ENCODE measurements at regions not wholly inside any gene's neighbourhood (a gene's known extent, or its start where the extent isn't known, plus 50 kb on each side); places are given as distances from the start of the nearest gene placed in this dataset.
"Not testable (repeated sequence)": the region's sequence is repeated elsewhere in the genome, so short reads cannot be mapped to it uniquely, and the experiment has no call there.

DNA sequence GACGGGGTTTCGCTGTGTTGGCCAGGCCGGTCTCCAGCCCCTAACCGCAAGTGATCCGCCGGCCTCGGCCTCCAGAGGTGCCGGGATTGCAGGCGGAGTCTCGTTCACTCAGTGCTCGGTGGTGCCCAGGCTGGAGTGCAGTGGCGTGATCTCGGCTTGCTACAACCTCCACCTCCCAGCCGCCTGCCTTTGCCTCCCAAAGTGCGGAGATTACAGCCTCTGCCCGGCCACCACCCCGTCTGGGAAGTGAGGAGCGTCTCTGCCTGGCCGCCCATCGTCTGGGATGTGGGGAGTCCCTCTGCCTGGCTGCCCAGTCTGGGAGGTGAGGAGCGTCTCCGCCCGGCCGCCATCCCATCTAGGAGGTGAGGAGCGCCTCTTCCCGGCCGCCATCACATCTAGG, 68.3 kb upstream of the ALDH1B1 start:
- H3K27me3 ChIP-seq; DNase-seq; H3K27ac ChIP-seq; H3K4me1 ChIP-seq; H3K36me3 ChIP-seq; H3K4me3 ChIP-seq; H3K9me3 ChIP-seq (replicated peaks): not testable (repeated sequence)

DNA sequence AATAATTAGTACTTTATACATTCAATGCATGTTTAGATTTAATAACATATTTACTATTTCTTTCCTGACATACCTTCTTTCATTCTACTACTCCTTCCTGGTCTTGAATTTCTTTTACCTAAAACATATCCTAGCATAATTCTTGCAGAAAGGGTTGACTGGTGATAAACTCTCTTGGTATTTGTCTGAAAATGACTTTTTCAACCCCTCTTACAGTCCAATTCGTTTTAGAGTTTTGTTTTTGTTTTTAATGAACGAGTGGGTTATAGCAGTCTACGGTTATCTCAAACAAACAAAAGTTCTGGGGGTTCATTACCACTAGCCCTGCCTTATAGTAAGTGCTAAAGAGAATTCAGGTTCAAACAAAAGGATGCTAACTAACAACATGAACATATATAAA, 69.6 kb upstream of the ALDH1B1 start:
- Histone ChIP-seq H3K9me3 (replicated peaks) (no peaks in the 10 kb centered on the region), H3K4me3 (no peak overlapping the region), H3K36me3 (no peaks in the 10 kb centered on the region), H3K27ac (no peak overlapping the region), H3K4me1 (no peaks in the 10 kb centered on the region), H3K27me3 (no peaks in the 10 kb centered on the region; the same call in 1 of the 2 replicates)
- DNase-seq = no peak

DNA sequence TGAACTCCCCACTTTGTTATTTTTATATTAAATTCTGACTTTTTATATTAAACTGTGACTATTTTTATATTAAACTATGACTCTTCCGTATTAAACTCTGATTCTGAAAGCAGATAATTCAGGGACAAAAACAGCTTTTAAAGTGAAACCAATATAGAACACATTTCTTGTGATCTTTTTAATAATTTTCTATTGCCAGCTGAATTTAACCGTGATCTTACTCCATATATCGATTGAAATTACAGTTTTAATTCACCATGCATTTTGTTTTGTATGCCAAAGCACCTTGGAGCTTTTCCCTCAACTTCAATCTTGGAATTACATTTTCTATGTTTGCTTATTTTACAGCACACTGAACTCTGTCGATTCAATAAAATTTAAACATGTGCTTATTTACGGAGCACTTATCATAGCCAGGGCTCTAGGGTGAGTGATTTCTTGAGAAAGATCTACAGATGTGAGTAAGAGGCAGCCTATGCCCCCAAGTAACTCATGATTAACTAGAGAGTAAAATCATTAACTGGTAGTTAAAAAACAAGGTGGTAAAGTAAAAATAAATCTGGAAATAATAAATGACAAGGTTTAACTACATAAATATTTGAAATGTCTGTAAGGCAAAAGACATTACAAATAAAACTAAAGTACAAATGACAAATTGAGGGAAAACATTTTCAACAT, 72.9 kb upstream of the ALDH1B1 start:
- H3K4me3 ChIP-seq = peak overlapping the region; percentile 40; the same call in 1 of the 2 replicates
- H3K9me3 ChIP-seq (replicated peaks) = no peaks in the 10 kb centered on the region
- H3K36me3 ChIP-seq = no peaks in the 10 kb centered on the region
- no peak overlapping the region for H3K27ac ChIP-seq
- H3K4me1 ChIP-seq = no peaks in the 10 kb centered on the region
- H3K27me3 ChIP-seq = no peaks in the 10 kb centered on the region; the same call in 1 of the 2 replicates
- no peak for DNase-seq

DNA sequence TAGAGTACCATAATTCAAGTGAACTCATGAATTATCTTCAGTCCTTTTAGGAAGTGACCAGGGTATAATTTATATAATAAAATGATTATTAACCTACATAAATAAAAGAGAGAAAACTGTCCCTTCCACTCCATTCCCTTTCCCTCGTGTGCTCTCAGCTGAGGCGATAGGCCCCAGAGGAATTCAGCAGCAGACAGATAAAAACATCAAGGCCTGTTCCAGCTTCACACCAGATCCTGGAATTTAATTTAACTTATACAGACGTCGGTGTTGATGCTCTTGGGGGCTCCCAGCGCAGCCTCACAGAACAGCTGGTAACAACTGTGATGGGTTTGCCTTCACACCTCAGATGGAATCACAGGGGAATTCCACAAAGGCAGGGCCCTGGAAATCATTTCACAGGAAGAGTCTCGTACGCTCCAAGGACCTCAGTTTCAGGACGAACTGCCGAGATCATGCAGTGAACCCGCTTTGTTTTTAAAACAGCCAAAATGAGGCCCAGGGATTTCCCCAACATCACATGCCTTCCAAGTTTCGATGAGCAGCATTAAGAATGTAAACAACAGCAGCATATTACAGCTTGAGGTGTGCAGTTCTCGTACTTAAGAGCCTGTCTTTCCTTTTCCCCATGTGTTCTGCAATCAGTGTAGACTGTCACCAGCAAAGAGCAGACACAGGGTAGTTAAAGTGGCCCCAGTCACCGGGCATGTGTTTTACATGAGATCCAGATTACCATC, 73.6 kb upstream of the ALDH1B1 start:
- DNase-seq = peak; percentile 47 to 68
- peak overlapping the region; percentile 40 for H3K4me3 ChIP-seq

DNA sequence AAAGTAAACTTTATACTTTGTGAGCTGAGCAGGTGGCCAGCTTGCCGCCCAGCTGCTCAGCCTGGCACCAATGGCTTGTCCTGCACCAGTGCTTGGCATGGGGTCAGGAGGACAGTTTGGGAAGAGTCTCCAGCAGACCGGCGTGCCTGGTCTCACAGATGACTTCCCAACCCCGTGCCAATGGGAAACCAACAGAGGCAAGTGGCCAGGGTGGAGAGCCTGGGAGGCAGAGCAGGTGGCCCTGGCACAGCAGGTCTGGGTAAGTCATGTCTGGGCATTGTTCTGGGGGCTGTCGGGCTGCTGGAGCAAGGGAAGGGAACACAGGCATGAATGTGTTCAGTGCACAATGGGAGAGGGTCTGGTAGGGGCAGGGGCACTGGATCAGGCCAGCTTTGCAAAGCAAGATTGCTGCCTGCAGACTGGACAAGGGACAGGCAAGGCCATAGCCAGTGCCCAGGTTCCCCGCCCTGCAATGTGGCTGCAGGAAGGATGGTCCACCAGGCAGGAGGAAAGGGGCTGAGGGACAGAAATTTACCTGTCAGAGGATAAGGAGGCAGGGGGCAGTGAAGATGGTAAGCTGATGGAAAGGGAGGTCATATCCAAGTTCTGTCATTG, 76.2 kb upstream of the ALDH1B1 start:
- no peak overlapping the region for H3K27ac ChIP-seq
- H3K36me3 ChIP-seq = no peaks in the 10 kb centered on the region
- no peaks in the 10 kb centered on the region for H3K4me1 ChIP-seq
- no peaks in the 10 kb centered on the region for H3K27me3 ChIP-seq
- DNase-seq = no peak
- H3K9me3 ChIP-seq (replicated peaks) = no peaks in the 10 kb centered on the region
- no peak overlapping the region for H3K4me3 ChIP-seq

More for the DNA sequence above, 73.6 kb upstream of the ALDH1B1 start:
- no peaks in the 10 kb centered on the region for H3K4me1 ChIP-seq
- no peaks in the 10 kb centered on the region; the same call in 1 of the 2 replicates for H3K27me3 ChIP-seq
- H3K36me3 ChIP-seq = no peaks in the 10 kb centered on the region
- H3K9me3 ChIP-seq (replicated peaks) = no peaks in the 10 kb centered on the region
- H3K27ac ChIP-seq = no peak overlapping the region; the same call in 1 of the 2 replicates

DNA sequence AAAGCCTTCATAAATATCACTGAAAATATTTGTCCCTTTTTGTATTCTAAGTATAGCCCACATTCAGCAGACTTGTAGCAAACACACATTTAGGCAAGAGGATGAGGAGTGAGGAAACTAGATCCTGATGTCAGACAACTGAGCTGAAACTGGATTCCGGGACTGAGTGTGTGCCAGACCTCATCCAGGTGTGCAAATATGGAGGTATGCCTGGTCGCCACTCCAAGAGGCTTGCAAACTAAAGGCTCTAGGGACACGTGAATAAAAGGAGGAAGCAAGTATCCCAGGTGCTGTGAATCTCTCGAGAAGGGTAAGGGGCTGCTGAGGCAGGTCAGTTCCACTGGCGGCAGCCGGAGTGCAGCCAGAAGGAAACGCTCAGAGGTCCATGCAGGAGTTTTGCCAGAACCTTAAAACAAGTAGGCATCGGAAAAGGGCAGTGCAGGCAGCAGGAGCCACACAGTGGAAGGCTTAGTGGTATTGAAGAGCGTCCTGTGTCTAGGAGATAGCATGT, 77.4 kb upstream of the ALDH1B1 start:
- Histone ChIP-seq H3K27me3 (no peaks in the 10 kb centered on the region), H3K9me3 (replicated peaks) (no peaks in the 10 kb centered on the region), H3K36me3 (no peaks in the 10 kb centered on the region), H3K4me3 (no peak overlapping the region), H3K27ac (no peak overlapping the region), H3K4me1 (no peaks in the 10 kb centered on the region; the same call in 1 of the 2 replicates)
- no peak for DNase-seq

DNA sequence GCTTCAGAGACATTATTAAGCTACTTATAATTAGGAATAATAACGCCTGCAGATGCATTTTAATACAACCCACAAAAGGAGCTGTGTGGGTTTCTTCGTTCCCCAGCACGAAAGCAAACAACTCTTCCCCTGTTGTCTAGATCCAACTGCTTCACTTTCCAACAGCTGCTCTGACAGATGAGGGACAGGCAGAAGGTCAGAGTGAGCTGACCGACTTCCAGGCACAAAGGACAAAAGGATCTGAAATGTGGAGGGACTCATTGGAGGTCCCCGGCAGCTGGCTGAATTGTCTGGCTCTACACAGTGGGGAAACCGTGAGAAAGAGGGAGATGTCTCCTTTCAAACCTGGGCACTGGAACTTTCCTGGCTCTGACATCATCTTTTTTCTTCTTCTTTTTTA, 79.1 kb upstream of the ALDH1B1 start:
- no peaks in the 10 kb centered on the region for H3K27me3 ChIP-seq
- peaks cover 7% of the 10 kb centered on the region for H3K4me1 ChIP-seq
- DNase-seq = peak; percentile 54 to 73
- H3K4me3 ChIP-seq = no peak overlapping the region
- no peaks in the 10 kb centered on the region for H3K36me3 ChIP-seq
- H3K27ac ChIP-seq = 0 out of 2 replicates have a peak overlapping the region, but pooled peaks have one; percentile 31
- no peaks in the 10 kb centered on the region for H3K9me3 ChIP-seq (replicated peaks)

DNA sequence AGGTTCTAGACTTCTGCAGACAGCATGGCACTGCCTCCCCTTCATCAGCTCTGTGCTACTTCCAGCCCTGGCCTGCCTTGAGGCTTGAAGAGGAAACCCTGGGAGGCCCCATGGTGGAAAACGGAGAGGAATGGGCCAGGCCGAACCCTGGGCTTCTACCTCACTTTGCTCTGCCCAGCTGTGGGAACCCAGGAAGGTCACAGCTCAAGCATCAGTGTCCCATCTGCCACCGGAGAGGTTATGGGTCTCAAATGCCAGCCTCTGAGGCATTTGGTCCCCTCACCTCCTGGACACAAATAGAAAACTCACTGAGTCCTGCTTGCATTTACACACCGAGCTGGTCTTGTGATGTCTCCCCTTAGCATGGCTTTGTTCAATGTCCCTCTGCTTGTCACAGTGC, 80.1 kb upstream of the ALDH1B1 start:
- Histone ChIP-seq H3K36me3 (no peaks in the 10 kb centered on the region), H3K4me3 (no peak overlapping the region), H3K9me3 (replicated peaks) (no peaks in the 10 kb centered on the region), H3K27ac (no peak overlapping the region), H3K27me3 (no peaks in the 10 kb centered on the region), H3K4me1 (peaks cover 7% of the 10 kb centered on the region)
- DNase-seq = no peak

DNA sequence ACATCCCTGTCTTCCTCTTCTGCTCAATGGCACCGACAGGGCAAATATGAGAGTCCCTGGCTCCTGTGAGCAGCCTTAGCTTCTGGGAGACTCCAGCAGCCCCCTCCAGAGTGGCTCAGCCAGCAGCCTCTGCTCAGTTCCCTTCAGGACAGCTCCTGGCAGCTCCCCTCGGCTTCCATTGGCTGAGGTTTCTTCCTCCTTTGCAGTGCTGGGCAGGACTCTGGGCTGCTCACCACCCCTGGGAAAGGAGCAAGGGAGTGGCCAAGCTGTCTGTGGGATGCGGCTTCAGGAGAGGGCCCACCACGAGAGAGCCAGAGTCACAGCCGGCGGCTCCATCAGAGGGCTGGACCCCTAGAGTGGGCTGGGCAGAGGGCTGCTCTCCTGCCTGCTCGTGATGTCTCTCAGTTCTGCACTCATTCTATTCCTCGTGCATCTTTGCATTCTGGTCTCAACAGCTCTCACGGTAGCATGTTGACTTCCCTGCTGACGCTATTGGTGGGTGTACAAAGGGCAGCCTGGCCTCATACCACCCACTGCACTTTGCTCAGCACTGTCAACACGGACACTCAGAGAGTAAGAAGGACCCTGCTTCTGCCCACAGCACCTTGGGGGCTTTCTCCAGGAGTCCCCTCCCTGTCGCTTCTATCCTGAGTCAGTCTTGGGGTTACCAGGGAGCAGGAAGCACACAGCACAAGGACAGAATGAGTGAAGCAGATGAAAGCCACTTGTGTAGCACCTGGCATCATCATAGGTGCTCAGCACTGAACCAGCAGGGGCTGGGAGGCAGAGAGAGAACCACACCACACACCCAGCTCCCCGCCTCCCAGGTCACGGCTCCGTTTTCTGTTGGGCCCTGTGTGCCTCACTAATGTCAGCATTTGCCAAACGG, 80.9 kb upstream of the ALDH1B1 start:
- Histone ChIP-seq H3K9me3 (replicated peaks) (no peaks in the 10 kb centered on the region), H3K27ac (no peak overlapping the region), H3K4me3 (no peak overlapping the region), H3K36me3 (no peaks in the 10 kb centered on the region), H3K27me3 (no peaks in the 10 kb centered on the region), H3K4me1 (peaks cover 7% of the 10 kb centered on the region)
- DNase-seq = peak in 1 of 2 experiments; percentile 45

DNA sequence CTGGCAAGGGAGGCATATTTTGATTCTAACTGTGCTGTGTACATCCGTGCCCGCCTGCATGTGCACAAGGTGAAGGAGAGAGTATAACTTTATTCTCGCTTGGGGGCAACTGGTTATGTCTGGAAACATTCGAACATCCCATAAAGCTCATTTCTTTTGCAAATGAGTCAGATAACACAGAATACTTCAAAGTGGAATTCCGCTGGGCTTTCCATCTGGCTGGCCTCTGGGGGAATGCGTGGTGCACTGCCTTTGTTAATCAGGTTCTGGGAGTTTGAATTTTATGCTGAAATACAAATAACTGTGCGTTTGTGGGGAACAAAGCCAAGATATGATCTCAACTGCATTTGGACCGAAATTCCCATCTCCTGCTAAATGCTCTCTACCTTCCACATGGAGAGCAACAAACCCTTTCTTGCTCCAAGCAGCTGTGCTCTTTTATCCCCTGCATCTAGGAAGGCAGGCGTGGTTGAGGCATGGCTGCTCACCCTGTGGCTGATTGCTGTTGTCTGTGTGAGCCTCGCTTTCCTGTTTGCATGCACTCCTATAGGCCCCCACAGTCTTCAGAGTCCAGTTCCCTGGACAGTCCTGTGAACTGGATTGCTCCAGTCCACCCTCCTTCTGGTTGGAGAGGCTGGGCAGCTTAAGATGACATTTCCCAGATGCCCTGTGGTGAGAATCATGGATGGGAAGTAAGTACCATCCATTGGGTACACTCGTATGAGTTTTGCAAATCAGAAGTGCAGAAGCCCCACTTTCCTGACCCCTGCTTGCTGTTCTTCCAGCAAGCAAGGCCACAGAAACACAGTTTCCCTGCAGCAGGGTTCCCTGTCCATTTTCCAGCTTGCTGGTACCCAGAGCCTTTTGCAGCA, 82.9 kb upstream of the ALDH1B1 start:
- no peaks in the 10 kb centered on the region for H3K27me3 ChIP-seq
- H3K4me1 ChIP-seq = peaks cover 7% of the 10 kb centered on the region
- no peak overlapping the region for H3K4me3 ChIP-seq
- no peak overlapping the region for H3K27ac ChIP-seq
- DNase-seq = no peak
- no peaks in the 10 kb centered on the region for H3K9me3 ChIP-seq (replicated peaks)
- no peaks in the 10 kb centered on the region for H3K36me3 ChIP-seq

DNA sequence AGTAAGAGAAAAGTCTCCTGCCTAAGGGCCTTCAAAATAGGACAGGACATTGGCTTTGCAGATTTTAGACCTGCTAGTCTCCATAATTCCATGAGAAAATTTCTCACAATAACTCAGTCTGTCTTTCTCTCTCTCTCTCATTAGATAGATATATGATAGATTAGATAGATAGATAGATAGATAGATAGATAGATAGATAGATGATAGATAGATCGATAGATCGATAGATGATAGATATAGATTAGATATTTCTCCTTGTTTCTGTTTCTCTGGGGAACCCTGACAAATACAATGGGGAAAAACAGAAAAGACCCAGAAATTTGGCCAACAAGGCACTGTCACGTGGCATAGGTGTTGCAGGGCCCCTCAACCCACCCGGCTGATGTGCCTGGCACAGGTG, 84.4 kb upstream of the ALDH1B1 start:
- no peak overlapping the region for H3K27ac ChIP-seq
- H3K36me3 ChIP-seq = no peaks in the 10 kb centered on the region
- DNase-seq = no peak
- H3K4me1 ChIP-seq = peaks cover 7% of the 10 kb centered on the region
- no peaks in the 10 kb centered on the region for H3K27me3 ChIP-seq
- H3K4me3 ChIP-seq = no peak overlapping the region
- H3K9me3 ChIP-seq (replicated peaks) = no peaks in the 10 kb centered on the region

DNA sequence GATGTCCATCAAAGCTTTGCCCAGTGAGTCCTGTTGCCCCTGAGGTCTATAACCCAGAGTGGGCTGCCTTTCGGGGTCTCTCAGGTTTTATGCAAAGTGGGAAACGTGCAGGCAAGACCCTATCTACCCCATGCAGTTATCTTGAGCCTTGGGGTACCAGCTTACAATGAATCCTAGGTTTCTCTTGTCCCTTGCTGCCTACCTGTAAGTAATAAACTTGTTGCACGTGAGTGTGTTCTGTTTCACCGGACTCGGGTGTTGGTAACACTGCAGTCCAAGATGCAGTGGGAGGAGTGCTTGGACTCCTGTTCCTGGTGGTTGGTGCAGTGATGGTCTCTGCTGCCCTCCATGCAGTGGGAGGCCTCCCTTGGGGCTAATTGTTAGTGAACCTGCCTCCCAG, 85.6 kb upstream of the ALDH1B1 start:
- Histone ChIP-seq H3K36me3 (no peaks in the 10 kb centered on the region), H3K4me1 (peaks cover 7% of the 10 kb centered on the region), H3K4me3 (no peak overlapping the region), H3K27ac (no peak overlapping the region), H3K27me3 (no peaks in the 10 kb centered on the region), H3K9me3 (replicated peaks) (no peaks in the 10 kb centered on the region)
- DNase-seq = no peak

DNA sequence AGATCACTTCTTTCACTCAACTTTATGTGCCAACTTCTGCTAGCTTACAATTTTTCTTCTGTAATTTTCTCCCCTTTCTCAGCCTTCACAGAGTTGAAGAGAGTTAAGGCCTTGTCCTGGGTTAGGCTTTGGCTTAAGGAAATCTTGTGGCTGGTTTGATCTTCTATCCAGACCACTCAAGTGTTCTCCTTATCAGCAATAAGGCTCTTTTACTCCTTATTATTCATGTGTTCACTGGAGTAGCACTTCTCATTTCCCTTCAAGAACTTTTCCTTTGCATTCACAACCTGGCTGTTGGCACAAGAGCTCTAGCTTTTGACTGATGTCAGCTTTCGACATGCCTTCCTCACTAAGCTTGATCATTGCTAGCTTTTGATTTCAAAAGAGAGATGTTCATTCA, 86.9 kb upstream of the ALDH1B1 start:
- Histone ChIP-seq H3K4me3 (no peak overlapping the region), H3K27me3 (no peaks in the 10 kb centered on the region), H3K4me1 (peaks cover 7% of the 10 kb centered on the region), H3K27ac (no peak overlapping the region), H3K36me3 (no peaks in the 10 kb centered on the region), H3K9me3 (replicated peaks) (no peaks in the 10 kb centered on the region)
- DNase-seq = no peak

Measured in SJCRH30 (cell line).